Prostate gland (tissue), 2 donors: ENCODE measurements at regions not wholly inside any gene's neighbourhood (a gene's known extent, or its start where the extent isn't known, plus 50 kb on each side); places are given as distances from the start of the nearest gene placed in this dataset.

Experiments used
- POLR2A ChIP-seq: fragments of 450-650 bp; IDR thresholded peaks from one replicate; pipeline ENCODE4 v1.6.1; 2016; ENCODE audit warnings: antibody characterized with exemption, mild to moderate bottlenecking
- TF ChIP-seq, protein P1 (sequence below), 4 experiments: fragments of 200-600 bp in 2 of 4; fragments of 450-650 bp in 2 of 4; sonication (generic) in 2 of 4; IDR thresholded peaks; 1 replicate in 3 of 4; 2 replicates in 1 of 4; pipeline ENCODE4 v1.5.1; 2016 to 2019; ENCODE audit warnings: antibody characterized with exemption in 4 of 4, mild to moderate bottlenecking in 2 of 4, moderate library complexity in 2 of 4

- TF ChIP-seq POLR2A: no peak
- TF ChIP-seq, protein P1, sequence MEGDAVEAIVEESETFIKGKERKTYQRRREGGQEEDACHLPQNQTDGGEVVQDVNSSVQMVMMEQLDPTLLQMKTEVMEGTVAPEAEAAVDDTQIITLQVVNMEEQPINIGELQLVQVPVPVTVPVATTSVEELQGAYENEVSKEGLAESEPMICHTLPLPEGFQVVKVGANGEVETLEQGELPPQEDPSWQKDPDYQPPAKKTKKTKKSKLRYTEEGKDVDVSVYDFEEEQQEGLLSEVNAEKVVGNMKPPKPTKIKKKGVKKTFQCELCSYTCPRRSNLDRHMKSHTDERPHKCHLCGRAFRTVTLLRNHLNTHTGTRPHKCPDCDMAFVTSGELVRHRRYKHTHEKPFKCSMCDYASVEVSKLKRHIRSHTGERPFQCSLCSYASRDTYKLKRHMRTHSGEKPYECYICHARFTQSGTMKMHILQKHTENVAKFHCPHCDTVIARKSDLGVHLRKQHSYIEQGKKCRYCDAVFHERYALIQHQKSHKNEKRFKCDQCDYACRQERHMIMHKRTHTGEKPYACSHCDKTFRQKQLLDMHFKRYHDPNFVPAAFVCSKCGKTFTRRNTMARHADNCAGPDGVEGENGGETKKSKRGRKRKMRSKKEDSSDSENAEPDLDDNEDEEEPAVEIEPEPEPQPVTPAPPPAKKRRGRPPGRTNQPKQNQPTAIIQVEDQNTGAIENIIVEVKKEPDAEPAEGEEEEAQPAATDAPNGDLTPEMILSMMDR (IDR thresholded peaks at IDR 0.05): no peak
These were observed 1396.3 kb upstream of the CELF4 start for GRCh38 chr18:38961880-38962279.
